Muscle of leg (tissue), 3 donors: ENCODE measurements at regions not wholly inside any gene's neighbourhood (a gene's known extent, or its start where the extent isn't known, plus 50 kb on each side); places are given as distances from the start of the nearest gene placed in this dataset.
"Not testable (repeated sequence)": the region's sequence is repeated elsewhere in the genome, so short reads cannot be mapped to it uniquely, and the experiment has no call there.

Experiments
- DNase-seq: peaks from one replicate; pipeline ENCODE4 v3.0.0; 2013
- H3K27ac ChIP-seq: one replicate; pipeline ENCODE4 v1.5.1; 2013; ENCODE audit warnings: mild to moderate bottlenecking, low read length, control low read depth
- H3K27me3 ChIP-seq: one replicate; pipeline ENCODE4 v1.6.1; 2013; ENCODE audit warnings: low read length; ENCODE audit not compliant: control insufficient read depth, insufficient read depth
- H3K36me3 ChIP-seq: one replicate; pipeline ENCODE4 v1.6.1; 2013; ENCODE audit warnings: low read length; ENCODE audit not compliant: control insufficient read depth, insufficient read depth
- H3K4me1 ChIP-seq: one replicate; pipeline ENCODE4 v1.6.1; 2013; ENCODE audit warnings: low read length; ENCODE audit not compliant: control insufficient read depth, insufficient read depth
- H3K4me3 ChIP-seq: one replicate; pipeline ENCODE4 v1.5.1; 2013; ENCODE audit warnings: low read length, control low read depth
- H3K9me3 ChIP-seq: replicated peaks from 2 replicates; pipeline ENCODE4 v1.6.1; 2013; ENCODE audit warnings: low read depth, low read length; ENCODE audit not compliant: control insufficient read depth
- WGBS: methylation state at CpG from one replicate; pipeline ENCODE4 v1.1.5; 2013; ENCODE audit warnings: missing lambda C conversion rate; ENCODE audit not compliant: insufficient coverage; 5-methylcytosine and 5-hydroxymethylcytosine counted together

- not testable (repeated sequence) for H3K4me1 ChIP-seq, H3K9me3 ChIP-seq, H3K27ac ChIP-seq, H3K36me3 ChIP-seq, DNase-seq, H3K27me3 ChIP-seq, H3K4me3 ChIP-seq
- WGBS, result 74% methylated on average over 1 of the region's 1 CpG
These were observed 373.3 kb downstream of the SRGAP2C start for GRCh38 chr1:121558034-121558433.

- peak; percentile 86 for DNase-seq
- H3K4me1 ChIP-seq, result no peaks in the 10 kb centered on the region
- H3K36me3 ChIP-seq, result no peaks in the 10 kb centered on the region
- no CpG with 5 or more reads among the region's 2 CpGs for WGBS
- no peaks in the 10 kb centered on the region for H3K9me3 ChIP-seq
- H3K27ac ChIP-seq, result no peak overlapping the region
- H3K4me3 ChIP-seq, result no peak overlapping the region
- no peaks in the 10 kb centered on the region for H3K27me3 ChIP-seq
These were observed 373.7 kb downstream of the SRGAP2C start for GRCh38 chr1:121558514-121558913.

- peak; percentile 66 for DNase-seq
- no peaks in the 10 kb centered on the region for H3K9me3 ChIP-seq
- H3K27me3 ChIP-seq, result no peaks in the 10 kb centered on the region
- H3K4me1 ChIP-seq, result no peaks in the 10 kb centered on the region
- WGBS, result 40% methylated on average over 1 of the region's 4 CpGs
- H3K4me3 ChIP-seq, result no peak overlapping the region
- no peaks in the 10 kb centered on the region for H3K36me3 ChIP-seq
- no peak overlapping the region for H3K27ac ChIP-seq
These were observed 381.6 kb downstream of the SRGAP2C start for GRCh38 chr1:121566346-121566745.

GRCh38 chr1:121569428-121569827, 384.7 kb downstream of the SRGAP2C start:
- WGBS, result no CpG with 5 or more reads among the region's 1 CpG
- H3K9me3 ChIP-seq, result no peaks in the 10 kb centered on the region
- H3K36me3 ChIP-seq, result no peaks in the 10 kb centered on the region
- DNase-seq, result no peak
- H3K4me1 ChIP-seq, result no peaks in the 10 kb centered on the region
- no peak overlapping the region for H3K27ac ChIP-seq
- H3K27me3 ChIP-seq, result no peaks in the 10 kb centered on the region
- H3K4me3 ChIP-seq, result no peak overlapping the region

- not testable (repeated sequence) for H3K36me3 ChIP-seq, H3K4me1 ChIP-seq, DNase-seq, H3K27ac ChIP-seq, H3K27me3 ChIP-seq, H3K4me3 ChIP-seq, H3K9me3 ChIP-seq
- WGBS, result 96% methylated on average over 9 of the region's 11 CpGs
These were observed 389.2 kb downstream of the SRGAP2C start for GRCh38 chr1:121573881-121574504.

- H3K9me3 ChIP-seq, H3K4me1 ChIP-seq, H3K4me3 ChIP-seq, H3K27me3 ChIP-seq, H3K27ac ChIP-seq, DNase-seq, H3K36me3 ChIP-seq: not testable (repeated sequence)
- WGBS, result 91% methylated on average over 11 of the region's 12 CpGs
These were observed 389.7 kb downstream of the SRGAP2C start for GRCh38 chr1:121574505-121574899.

GRCh38 chr1:121582898-121583297, 398.1 kb downstream of the SRGAP2C start:
- not testable (repeated sequence) for H3K27me3 ChIP-seq, H3K4me1 ChIP-seq, H3K27ac ChIP-seq, H3K36me3 ChIP-seq, H3K4me3 ChIP-seq, DNase-seq, H3K9me3 ChIP-seq

GRCh38 chr1:121586369-121587229, 401.8 kb downstream of the SRGAP2C start:
- no peak for DNase-seq
- no peaks in the 10 kb centered on the region for H3K27me3 ChIP-seq
- H3K27ac ChIP-seq, result no peak overlapping the region
- no peak overlapping the region for H3K4me3 ChIP-seq
- H3K9me3 ChIP-seq, result no peaks in the 10 kb centered on the region
- no peaks in the 10 kb centered on the region for H3K4me1 ChIP-seq
- no peaks in the 10 kb centered on the region for H3K36me3 ChIP-seq
- WGBS, result 72% methylated on average over 11 of the region's 15 CpGs

GRCh38 chr1:121587230-121587569, 402.4 kb downstream of the SRGAP2C start:
- DNase-seq, result no peak
- no peak overlapping the region for H3K27ac ChIP-seq
- H3K9me3 ChIP-seq, result no peaks in the 10 kb centered on the region
- H3K4me3 ChIP-seq, result no peak overlapping the region
- WGBS, result 96% methylated on average over 4 of the region's 5 CpGs
- H3K27me3 ChIP-seq, result no peaks in the 10 kb centered on the region
- H3K4me1 ChIP-seq, result no peaks in the 10 kb centered on the region
- no peaks in the 10 kb centered on the region for H3K36me3 ChIP-seq

GRCh38 chr1:121587777-121588176, 403.0 kb downstream of the SRGAP2C start:
- Histone ChIP-seq H3K36me3 (no peaks in the 10 kb centered on the region), H3K4me3 (no peak overlapping the region), H3K9me3 (no peaks in the 10 kb centered on the region), H3K4me1 (no peaks in the 10 kb centered on the region), H3K27me3 (no peaks in the 10 kb centered on the region), H3K27ac (no peak overlapping the region)
- no peak for DNase-seq
